Muscle layer of duodenum (tissue), 2 donors: ENCODE measurements at regions not wholly inside any gene's neighbourhood (a gene's known extent, or its start where the extent isn't known, plus 50 kb on each side); places are given as distances from the start of the nearest gene placed in this dataset.

Source experiments
- H3K27ac ChIP-seq: one replicate; pipeline ENCODE4 v1.7.0; 2013; ENCODE audit warnings: mild to moderate bottlenecking, low read length
- H3K27me3 ChIP-seq: one replicate; pipeline ENCODE4 v1.7.0; 2013; ENCODE audit warnings: low read depth, mild to moderate bottlenecking, control low read depth, low read length
- H3K36me3 ChIP-seq, 2 donors: one replicate each; pipeline ENCODE4 v1.7.0; 2013; ENCODE audit warnings: low read length in 2 of 2, control low read depth in 1 of 2, mild to moderate bottlenecking in 1 of 2; ENCODE audit not compliant: insufficient read depth in 2 of 2, control insufficient read depth in 1 of 2
- H3K4me1 ChIP-seq, 2 donors: one replicate each; pipeline ENCODE4 v1.7.0; 2013; ENCODE audit warnings: low read length in 2 of 2, mild to moderate bottlenecking in 2 of 2, control low read depth in 1 of 2, moderate library complexity in 1 of 2; ENCODE audit not compliant: insufficient read depth in 2 of 2, control insufficient read depth in 1 of 2
- H3K4me3 ChIP-seq, 2 donors: one replicate each; pipeline ENCODE4 v1.7.0; 2013; ENCODE audit warnings: low read length in 2 of 2, low read depth in 1 of 2, mild to moderate bottlenecking in 1 of 2
- H3K9me3 ChIP-seq, 2 donors: one replicate each; pipeline ENCODE4 v1.7.0; 2013; ENCODE audit warnings: low read length in 2 of 2, control low read depth in 1 of 2, mild to moderate bottlenecking in 1 of 2; ENCODE audit not compliant: control insufficient read depth in 1 of 2
- donor health status: healthy.

- no peaks in the 10 kb centered on the region for H3K27me3 ChIP-seq
- H3K9me3 ChIP-seq: no peaks in the 10 kb centered on the region
- no peaks in the 10 kb centered on the region for H3K4me1 ChIP-seq
- H3K4me3 ChIP-seq: no peak overlapping the region
- H3K27ac ChIP-seq: no peak overlapping the region
- no peaks in the 10 kb centered on the region for H3K36me3 ChIP-seq
Measured at GRCh38 chr12:95412482-95413311, 61.3 kb upstream of the METAP2 start.

- Histone ChIP-seq H3K4me3 (no peak overlapping the region), H3K36me3 (no peaks in the 10 kb centered on the region), H3K4me1 (no peaks in the 10 kb centered on the region), H3K27me3 (no peaks in the 10 kb centered on the region), H3K9me3 (no peaks in the 10 kb centered on the region), H3K27ac (no peak overlapping the region)
Measured at GRCh38 chr12:95413576-95413975, 60.4 kb upstream of the METAP2 start.

GRCh38 chr12:95415451-95415850 is 58.5 kb upstream of the METAP2 start:
- Histone ChIP-seq H3K9me3 (no peaks in the 10 kb centered on the region), H3K27ac (no peak overlapping the region), H3K36me3 (no peaks in the 10 kb centered on the region), H3K4me1 (no peaks in the 10 kb centered on the region), H3K27me3 (no peaks in the 10 kb centered on the region), H3K4me3 (no peak overlapping the region)

- H3K27me3 ChIP-seq: no peaks in the 10 kb centered on the region
- H3K4me1 ChIP-seq: no peaks in the 10 kb centered on the region
- H3K36me3 ChIP-seq: no peaks in the 10 kb centered on the region
- no peak overlapping the region for H3K4me3 ChIP-seq
- no peaks in the 10 kb centered on the region for H3K9me3 ChIP-seq
- no peak overlapping the region for H3K27ac ChIP-seq
Measured at GRCh38 chr12:95416111-95416636, 57.8 kb upstream of the METAP2 start.

GRCh38 chr12:95417372-95417771 is 56.6 kb upstream of the METAP2 start:
- no peaks in the 10 kb centered on the region for H3K9me3 ChIP-seq
- no peaks in the 10 kb centered on the region for H3K27me3 ChIP-seq
- H3K36me3 ChIP-seq: no peaks in the 10 kb centered on the region
- H3K4me3 ChIP-seq: no peak overlapping the region
- H3K4me1 ChIP-seq: no peaks in the 10 kb centered on the region
- no peak overlapping the region for H3K27ac ChIP-seq

GRCh38 chr12:95418142-95418541 is 55.8 kb upstream of the METAP2 start:
- no peaks in the 10 kb centered on the region for H3K36me3 ChIP-seq

More at GRCh38 chr12:95418142-95418541, 55.8 kb upstream of the METAP2 start:
- Histone ChIP-seq H3K9me3 (no peaks in the 10 kb centered on the region), H3K27ac (no peak overlapping the region), H3K4me1 (no peaks in the 10 kb centered on the region), H3K4me3 (no peak overlapping the region), H3K27me3 (no peaks in the 10 kb centered on the region)
